NB4 (cell line): ENCODE measurements at regions not wholly inside any gene's neighbourhood (a gene's known extent, or its start where the extent isn't known, plus 50 kb on each side); places are given as distances from the start of the nearest gene placed in this dataset.

Source experiments
- CTCF ChIP-seq: IDR thresholded peaks from one replicate; pipeline ENCODE4 v1.5.1; 2012; ENCODE audit warnings: low read depth, low read length
- POLR2A ChIP-seq: IDR thresholded peaks from 2 replicates; pipeline ENCODE4 v1.6.1; 2011; ENCODE audit warnings: mild to moderate bottlenecking; ENCODE audit not compliant: insufficient read length; ENCODE audit errors: extremely low read depth

GRCh38 chr2:37855283-37856041, 69.6 kb upstream of the RMDN2 start:
- TF ChIP-seq CTCF (no peak), POLR2A (no peak)
